KMS-11 (cell line): ENCODE measurements at regions not wholly inside any gene's neighbourhood (a gene's known extent, or its start where the extent isn't known, plus 50 kb on each side); places are given as distances from the start of the nearest gene placed in this dataset.

ENCODE experiments used
- H2AFZ ChIP-seq: fragments of 200-600 bp; sonication (generic); 2 replicates; pipeline ENCODE4 v1.6.1; 2016; ENCODE audit warnings: antibody characterized with exemption, mixed run types, low read depth
- H3K27ac ChIP-seq: fragments of 200-600 bp; sonication (generic); 2 replicates; pipeline ENCODE4 v1.6.1; 2016; ENCODE audit warnings: mild to moderate bottlenecking, mixed run types
- H3K27me3 ChIP-seq: fragments of 200-600 bp; sonication (generic); 2 replicates; pipeline ENCODE4 v1.6.1; 2017; ENCODE audit warnings: mild to moderate bottlenecking, low read depth, mixed run types, moderate library complexity; ENCODE audit not compliant: insufficient read depth
- H3K36me3 ChIP-seq: fragments of 200-600 bp; sonication (generic); 2 replicates; pipeline ENCODE4 v1.6.1; 2017; ENCODE audit warnings: mild to moderate bottlenecking, mixed run types; ENCODE audit not compliant: insufficient read depth
- H3K4me1 ChIP-seq: fragments of 200-600 bp; sonication (generic); 2 replicates; pipeline ENCODE4 v1.6.1; 2016; ENCODE audit warnings: mild to moderate bottlenecking, low read depth, mixed run types; ENCODE audit not compliant: poor library complexity, severe bottlenecking
- H3K4me2 ChIP-seq: fragments of 200-600 bp; sonication (generic); 2 replicates; pipeline ENCODE4 v1.7.0; 2016; ENCODE audit warnings: mild to moderate bottlenecking, mixed run types
- H3K4me3 ChIP-seq: fragments of 200-600 bp; sonication (generic); IDR thresholded peaks from 2 replicates; pipeline ENCODE4 v1.6.1; 2017; ENCODE audit warnings: low read depth, low read length, mixed read lengths; ENCODE audit not compliant: insufficient read depth
- H3K79me2 ChIP-seq: fragments of 200-600 bp; sonication (generic); 2 replicates; pipeline ENCODE4 v1.6.1; 2016; ENCODE audit warnings: low read depth, mixed run types; ENCODE audit not compliant: insufficient read depth
- H3K9ac ChIP-seq: fragments of 200-600 bp; sonication (generic); 2 replicates; pipeline ENCODE4 v1.6.1; 2016; ENCODE audit warnings: mild to moderate bottlenecking, mixed run types
- H4K20me1 ChIP-seq: fragments of 200-600 bp; sonication (generic); 2 replicates; pipeline ENCODE4 v1.6.1; 2016; ENCODE audit warnings: mild to moderate bottlenecking, mixed run types; ENCODE audit not compliant: insufficient read depth
- CTCF ChIP-seq: fragments of 200-600 bp; sonication (generic); conservative IDR thresholded peaks from 2 replicates; pipeline ENCODE4 v1.6.1; 2017; ENCODE audit warnings: low read depth, mild to moderate bottlenecking, antibody characterized with exemption, low read length, moderate library complexity, mixed read lengths

- H3K4me2 ChIP-seq = no peak overlapping the region; the same call in 1 of the 2 replicates
- no peak overlapping the region for H3K4me3 ChIP-seq
- peaks cover 43% of the 10 kb centered on the region for H3K4me1 ChIP-seq
- H3K9ac ChIP-seq = no peak overlapping the region
- H3K79me2 ChIP-seq = no peaks in the 10 kb centered on the region
- H3K27ac ChIP-seq = no peak overlapping the region
- H3K36me3 ChIP-seq = no peaks in the 10 kb centered on the region
- H3K27me3 ChIP-seq = no peaks in the 10 kb centered on the region
- no peak overlapping the region for H2AFZ ChIP-seq
- no peaks in the 10 kb centered on the region for H4K20me1 ChIP-seq
- no peak for TF ChIP-seq CTCF
Observed at GRCh38 chrX:22343192-22343591, 70.5 kb downstream of the CBLL2 start.

- peaks cover 43% of the 10 kb centered on the region for H3K4me1 ChIP-seq
- no peaks in the 10 kb centered on the region for H3K79me2 ChIP-seq
- H3K9ac ChIP-seq = no peak overlapping the region
- no peaks in the 10 kb centered on the region for H3K27me3 ChIP-seq
- peak overlapping the region; percentile 48; the same call in 1 of the 2 replicates for H3K4me2 ChIP-seq
- no peak overlapping the region for H3K27ac ChIP-seq
- H2AFZ ChIP-seq = no peak overlapping the region
- no peaks in the 10 kb centered on the region for H4K20me1 ChIP-seq
- no peak overlapping the region for H3K4me3 ChIP-seq
- no peak for TF ChIP-seq CTCF
- H3K36me3 ChIP-seq = no peaks in the 10 kb centered on the region
Observed at GRCh38 chrX:22345884-22346283, 73.2 kb downstream of the CBLL2 start.

GRCh38 chrX:22347491-22347890, 74.8 kb downstream of the CBLL2 start:
- Histone ChIP-seq H3K79me2 (no peaks in the 10 kb centered on the region), H3K27ac (no peak overlapping the region), H4K20me1 (no peaks in the 10 kb centered on the region), H3K4me3 (no peak overlapping the region), H3K27me3 (no peaks in the 10 kb centered on the region), H3K4me2 (no peak overlapping the region), H3K4me1 (peaks cover 40% of the 10 kb centered on the region), H3K36me3 (no peaks in the 10 kb centered on the region), H3K9ac (no peak overlapping the region), H2AFZ (no peak overlapping the region)
- no peak for TF ChIP-seq CTCF

- no peak overlapping the region for H3K4me2 ChIP-seq
- peaks cover 24% of the 10 kb centered on the region for H3K4me1 ChIP-seq
- H3K27me3 ChIP-seq = no peaks in the 10 kb centered on the region
- H3K27ac ChIP-seq = no peak overlapping the region
- no peak overlapping the region for H2AFZ ChIP-seq
- H3K36me3 ChIP-seq = no peaks in the 10 kb centered on the region
- H3K9ac ChIP-seq = no peak overlapping the region
- no peaks in the 10 kb centered on the region for H3K79me2 ChIP-seq
- TF ChIP-seq CTCF = no peak
- no peaks in the 10 kb centered on the region for H4K20me1 ChIP-seq
- H3K4me3 ChIP-seq = no peak overlapping the region
Observed at GRCh38 chrX:22349116-22349515, 76.4 kb downstream of the CBLL2 start.
